Stimulated activated naive CD8-positive, alpha-beta T cell treated with anti-CD3 and anti-CD28 coated beads, Interleukin-15, amount 100 ng/mL, for 72 hours (primary cell): ENCODE measurements at regions not wholly inside any gene's neighbourhood (a gene's known extent, or its start where the extent isn't known, plus 50 kb on each side); places are given as distances from the start of the nearest gene placed in this dataset.
"Not testable (repeated sequence)": the region's sequence is repeated elsewhere in the genome, so short reads cannot be mapped to it uniquely, and the experiment has no call there.

Experiments
- ATAC-seq: fragments of 150-1000 bp; cut with Tn5 transposase; 2 replicates; pipeline ENCODE4 v1.10.0; 2021; ENCODE audit warnings: mild to moderate bottlenecking, moderate library complexity
- DNase-seq, 2 donors: peaks; one replicate each; pipeline ENCODE4 v3.0.0; 2021 to 2022
- H3K27ac Mint-ChIP-seq, 2 donors: one replicate each; pipeline ENCODE4 v1.8.0; 2022; ENCODE audit warnings: mild to moderate bottlenecking in 2 of 2, mixed read lengths in 2 of 2, moderate library complexity in 2 of 2
- H3K27me3 Mint-ChIP-seq: one replicate; pipeline ENCODE4 v1.8.0; 2022; ENCODE audit warnings: mixed read lengths
- H3K4me1 Mint-ChIP-seq: one replicate; pipeline ENCODE4 v1.8.0; 2022; ENCODE audit warnings: mild to moderate bottlenecking, mixed read lengths
- H3K4me3 Mint-ChIP-seq, 2 donors: one replicate each; pipeline ENCODE4 v1.8.0; 2022; ENCODE audit warnings: mild to moderate bottlenecking in 2 of 2, mixed read lengths in 2 of 2, moderate library complexity in 1 of 2
- H3K9me3 Mint-ChIP-seq, 2 donors: one replicate each; pipeline ENCODE4 v1.8.0; 2022; ENCODE audit warnings: mixed read lengths in 2 of 2

DNA sequence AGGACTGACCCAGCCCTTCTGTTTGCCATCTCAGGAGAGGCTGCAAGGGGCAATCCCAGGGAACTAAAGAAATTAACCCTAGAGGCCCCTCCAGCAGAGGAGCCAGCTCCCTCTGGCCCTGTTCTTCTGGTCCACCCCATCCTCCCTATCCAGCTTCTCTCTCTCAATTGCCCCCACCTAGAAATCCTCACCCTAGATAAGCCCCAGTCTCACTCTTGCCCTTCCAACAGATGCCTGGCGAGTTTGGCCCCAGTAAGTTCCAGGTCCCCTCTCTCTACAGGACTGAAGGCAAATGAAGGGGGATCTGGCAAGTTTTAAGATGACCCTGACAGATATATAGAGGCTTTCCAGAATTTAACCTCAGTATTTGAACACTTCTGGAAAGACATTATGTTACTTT is 134.0 kb downstream of the THBS2 start:
- ATAC-seq, result no peak
- no peak for DNase-seq
- Mint-ChIP-seq H3K27ac (no peak overlapping the region), H3K27me3 (no peaks in the 10 kb centered on the region), H3K9me3 (peaks cover 0 to 6% of the 10 kb centered on the region in 2 donors), H3K4me3 (no peak overlapping the region), H3K4me1 (no peaks in the 10 kb centered on the region)

GRCh38 chr6:169118346-169118830 is 135.3 kb downstream of the THBS2 start:
- no peak overlapping the region for H3K4me3 Mint-ChIP-seq
- DNase-seq (no peak), ATAC-seq (no peak)
- no peak overlapping the region for H3K27ac Mint-ChIP-seq
- peaks cover 0 to 6% of the 10 kb centered on the region in 2 donors for H3K9me3 Mint-ChIP-seq
- no peaks in the 10 kb centered on the region for H3K4me1 Mint-ChIP-seq
- no peaks in the 10 kb centered on the region for H3K27me3 Mint-ChIP-seq

- Mint-ChIP-seq H3K27me3 (no peaks in the 10 kb centered on the region), H3K4me1 (peaks cover 6% of the 10 kb centered on the region), H3K27ac (no peak overlapping the region), H3K4me3 (no peak overlapping the region), H3K9me3 (peaks cover 0 to 6% of the 10 kb centered on the region in 2 donors)
- ATAC-seq, result peak; percentile 30
- DNase-seq, result no peak
Measured at GRCh38 chr6:169117663-169118062, 136.0 kb downstream of the THBS2 start.

- Mint-ChIP-seq H3K27ac (no peak overlapping the region), H3K9me3 (no peaks in the 10 kb centered on the region), H3K4me1 (peaks cover 11% of the 10 kb centered on the region), H3K4me3 (no peak overlapping the region), H3K27me3 (no peaks in the 10 kb centered on the region)
- ATAC-seq (no peak), DNase-seq (no peak)
Measured at GRCh38 chr6:169115632-169116031, 138.0 kb downstream of the THBS2 start.

DNA sequence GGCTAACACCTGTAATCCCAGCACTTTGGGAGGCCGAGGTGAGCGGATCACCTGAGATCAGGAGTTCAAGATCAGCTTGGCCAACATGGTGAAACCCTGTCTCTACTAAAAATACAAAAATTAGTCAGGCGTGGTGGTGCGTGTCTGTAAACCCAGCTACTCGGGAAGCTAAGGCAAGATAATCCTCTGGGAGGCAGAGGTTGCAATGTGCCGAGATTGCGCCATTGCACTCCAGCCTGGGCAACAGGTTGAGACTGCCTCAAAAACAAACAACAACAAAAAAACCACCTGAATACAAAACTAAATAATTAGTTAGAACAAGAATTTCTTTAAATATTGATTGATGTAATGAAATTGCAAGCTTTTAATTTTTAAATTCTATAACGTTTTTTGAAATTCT is 139.0 kb downstream of the THBS2 start:
- not testable (repeated sequence) for ATAC-seq, H3K9me3 Mint-ChIP-seq, H3K27me3 Mint-ChIP-seq, H3K4me3 Mint-ChIP-seq, DNase-seq, H3K27ac Mint-ChIP-seq
- peaks cover 11% of the 10 kb centered on the region for H3K4me1 Mint-ChIP-seq

GRCh38 chr6:169112483-169113320 is 140.9 kb downstream of the THBS2 start:
- peak; percentile 87 for ATAC-seq
- peak in 1 of 2 donors; percentile 26 for DNase-seq
- Mint-ChIP-seq H3K27ac (peak overlapping the region; percentile 57 to 71), H3K27me3 (no peaks in the 10 kb centered on the region), H3K9me3 (peaks cover 7% of the 10 kb centered on the region in 2 donors), H3K4me1 (peaks cover 11% of the 10 kb centered on the region), H3K4me3 (peak overlapping the region; percentile 3 to 38)

DNA sequence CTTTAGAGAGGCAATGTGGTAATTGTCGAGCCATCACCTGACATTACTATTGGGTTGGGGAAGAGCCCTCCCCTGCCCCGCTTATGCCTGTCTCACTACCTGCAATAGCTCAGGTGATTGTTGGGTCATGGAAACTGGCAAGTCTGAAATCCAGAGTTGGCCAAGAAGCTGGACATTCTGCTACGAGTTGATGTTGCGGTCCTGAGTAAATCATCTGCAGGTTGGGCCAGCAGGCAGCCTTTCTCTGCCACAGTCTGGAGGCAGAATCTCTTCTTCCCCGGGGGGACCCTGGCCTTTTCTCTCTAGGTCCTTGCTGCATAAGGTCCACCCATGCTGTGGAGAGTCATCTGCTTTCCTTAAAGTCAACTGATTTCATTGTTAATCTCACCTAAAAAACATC is 142.4 kb downstream of the THBS2 start:
- ATAC-seq (no peak), DNase-seq (no peak)
- Mint-ChIP-seq H3K9me3 (peaks cover 7% of the 10 kb centered on the region in 2 donors), H3K27me3 (no peaks in the 10 kb centered on the region), H3K4me3 (no peak overlapping the region), H3K4me1 (peaks cover 11% of the 10 kb centered on the region), H3K27ac (peak overlapping the region in 1 of 2 donors; percentile 50)

GRCh38 chr6:169109411-169110220 is 144.0 kb downstream of the THBS2 start:
- ATAC-seq, result no peak

GRCh38 chr6:169108753-169109152 is 144.9 kb downstream of the THBS2 start:
- no peaks in the 10 kb centered on the region for H3K27me3 Mint-ChIP-seq
- H3K4me1 Mint-ChIP-seq, result peaks cover 11% of the 10 kb centered on the region
- no peak overlapping the region for H3K4me3 Mint-ChIP-seq
- no peak overlapping the region for H3K27ac Mint-ChIP-seq
- DNase-seq (no peak), ATAC-seq (no peak)
- peaks cover 7% of the 10 kb centered on the region in 2 donors for H3K9me3 Mint-ChIP-seq

More at GRCh38 chr6:169109411-169110220, 144.0 kb downstream of the THBS2 start:
- Mint-ChIP-seq H3K27me3 (no peaks in the 10 kb centered on the region), H3K9me3 (peaks cover 7% of the 10 kb centered on the region in 2 donors), H3K4me1 (peaks cover 11% of the 10 kb centered on the region), H3K27ac (no peak overlapping the region), H3K4me3 (no peak overlapping the region)
- no peak for DNase-seq

DNA sequence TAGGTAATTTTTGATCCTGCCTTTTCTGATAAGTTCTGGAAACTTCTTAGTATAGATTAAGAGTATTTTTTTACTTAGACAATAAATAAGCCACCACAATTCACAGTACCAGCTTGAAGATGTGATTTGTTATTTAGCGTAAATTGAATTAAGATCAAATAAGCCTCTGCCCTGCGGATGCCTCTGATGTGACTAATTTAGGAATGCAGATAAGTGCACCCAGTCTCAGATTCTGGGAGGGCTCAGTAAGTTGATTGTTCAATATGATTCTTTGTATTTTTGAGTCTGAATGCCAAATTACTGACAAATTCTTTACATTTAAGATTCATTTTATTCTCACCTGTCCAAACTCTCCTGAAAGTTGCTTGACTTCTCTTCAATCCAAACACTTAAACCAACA is 147.5 kb downstream of the THBS2 start:
- ATAC-seq (no peak), DNase-seq (no peak)
- H3K4me3 Mint-ChIP-seq, result no peak overlapping the region
- H3K27ac Mint-ChIP-seq, result no peak overlapping the region
- no peaks in the 10 kb centered on the region for H3K27me3 Mint-ChIP-seq
- peaks cover 7% of the 10 kb centered on the region in 2 donors for H3K9me3 Mint-ChIP-seq
- H3K4me1 Mint-ChIP-seq, result no peaks in the 10 kb centered on the region

GRCh38 chr6:169101981-169102380 is 151.7 kb downstream of the THBS2 start:
- Mint-ChIP-seq H3K27ac (no peak overlapping the region), H3K4me3 (no peak overlapping the region), H3K9me3 (no peaks in the 10 kb centered on the region), H3K27me3 (peaks cover 26% of the 10 kb centered on the region), H3K4me1 (no peaks in the 10 kb centered on the region)
- ATAC-seq (no peak), DNase-seq (no peak)

- Mint-ChIP-seq H3K27ac (no peak overlapping the region), H3K27me3 (peaks cover 26% of the 10 kb centered on the region), H3K4me3 (no peak overlapping the region), H3K9me3 (no peaks in the 10 kb centered on the region), H3K4me1 (no peaks in the 10 kb centered on the region)
- DNase-seq (no peak), ATAC-seq (no peak)
Measured at GRCh38 chr6:169101036-169101805, 152.4 kb downstream of the THBS2 start.

DNA sequence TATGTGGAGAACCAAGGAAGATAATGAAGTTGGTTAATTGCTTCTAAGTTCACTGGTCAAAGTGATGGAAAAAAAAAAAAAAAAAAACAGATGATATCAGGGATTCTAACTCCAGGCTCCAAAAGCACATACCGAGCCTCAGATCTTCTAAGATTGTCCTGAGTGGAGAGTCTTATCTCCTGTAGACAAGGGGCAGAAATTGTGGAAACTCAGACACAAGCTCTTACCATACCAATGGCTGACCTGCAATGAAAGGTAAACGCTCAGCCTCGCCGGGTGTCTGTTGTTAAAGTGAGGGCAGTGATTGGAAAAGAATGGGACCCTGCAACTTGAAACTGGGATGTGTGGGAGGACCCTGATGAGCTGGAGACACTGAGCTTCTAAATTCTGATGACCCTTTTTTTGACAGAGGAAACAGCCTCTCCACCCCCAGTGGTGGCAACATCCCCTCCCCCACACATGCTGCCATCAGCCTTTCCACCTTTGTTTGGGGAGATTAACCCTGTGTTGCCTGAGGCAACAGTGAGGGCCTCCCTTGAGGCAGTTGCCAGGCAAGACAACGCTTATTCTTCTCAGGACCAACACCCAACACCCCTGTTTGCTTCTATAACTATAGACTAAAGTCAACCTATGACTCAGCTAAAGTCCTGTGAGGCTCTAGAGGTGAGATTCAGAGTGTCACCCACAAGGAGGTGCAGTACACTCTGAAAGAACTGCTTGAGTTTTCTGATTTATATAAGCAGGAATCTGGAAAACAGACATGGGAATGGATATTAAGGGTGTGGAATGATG is 154.0 kb downstream of the THBS2 start:
- ATAC-seq (no peak), DNase-seq (no peak)
- no peaks in the 10 kb centered on the region for H3K9me3 Mint-ChIP-seq
- no peak overlapping the region for H3K4me3 Mint-ChIP-seq
- peak overlapping the region in 1 of 2 donors; percentile 61 for H3K27ac Mint-ChIP-seq
- peaks cover 33% of the 10 kb centered on the region for H3K27me3 Mint-ChIP-seq
- no peaks in the 10 kb centered on the region for H3K4me1 Mint-ChIP-seq

- H3K9me3 Mint-ChIP-seq, H3K4me1 Mint-ChIP-seq, H3K27ac Mint-ChIP-seq, DNase-seq, ATAC-seq, H3K4me3 Mint-ChIP-seq: not testable (repeated sequence)
- H3K27me3 Mint-ChIP-seq, result peaks cover 39% of the 10 kb centered on the region
Measured at GRCh38 chr6:169098651-169099050, 155.0 kb downstream of the THBS2 start.

GRCh38 chr6:169098116-169098515 is 155.5 kb downstream of the THBS2 start:
- Mint-ChIP-seq H3K27ac (no peak overlapping the region), H3K4me3 (no peak overlapping the region), H3K4me1 (no peaks in the 10 kb centered on the region), H3K27me3 (peaks cover 39% of the 10 kb centered on the region), H3K9me3 (no peaks in the 10 kb centered on the region)
- ATAC-seq (no peak), DNase-seq (no peak)
